ENCODE measurements at regions not wholly inside any gene's neighbourhood (a gene's known extent, or its start where the extent isn't known, plus 50 kb on each side); places are given as distances from the start of the nearest gene placed in this dataset.
A peak's percentile ranks its signal among the peaks of the same experiment; 100 is the strongest.

DNA sequence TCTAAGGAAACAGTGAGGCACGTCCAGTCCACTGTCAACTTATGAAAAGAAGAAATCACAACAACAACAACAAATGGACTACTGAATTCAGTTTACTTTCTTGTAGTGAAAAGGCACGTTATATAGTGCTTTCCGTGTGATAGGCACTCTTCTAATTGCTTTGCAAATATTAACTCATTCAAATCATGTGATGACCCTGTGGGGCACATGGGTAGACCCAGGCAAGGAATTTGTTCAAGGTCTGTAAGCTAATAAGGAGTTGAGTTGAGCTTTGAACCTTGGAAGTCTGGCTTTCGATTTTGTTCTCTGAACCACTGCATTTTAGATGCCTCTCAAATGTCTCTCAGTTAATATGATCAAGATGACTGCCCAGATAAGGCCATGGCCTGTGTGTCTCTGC, 295.1 kb upstream of the RBFOX1 start:
- DNase-seq (ENCODE audit: low read depth in 2 of 2): no peak
- TF ChIP-seq, protein P1, sequence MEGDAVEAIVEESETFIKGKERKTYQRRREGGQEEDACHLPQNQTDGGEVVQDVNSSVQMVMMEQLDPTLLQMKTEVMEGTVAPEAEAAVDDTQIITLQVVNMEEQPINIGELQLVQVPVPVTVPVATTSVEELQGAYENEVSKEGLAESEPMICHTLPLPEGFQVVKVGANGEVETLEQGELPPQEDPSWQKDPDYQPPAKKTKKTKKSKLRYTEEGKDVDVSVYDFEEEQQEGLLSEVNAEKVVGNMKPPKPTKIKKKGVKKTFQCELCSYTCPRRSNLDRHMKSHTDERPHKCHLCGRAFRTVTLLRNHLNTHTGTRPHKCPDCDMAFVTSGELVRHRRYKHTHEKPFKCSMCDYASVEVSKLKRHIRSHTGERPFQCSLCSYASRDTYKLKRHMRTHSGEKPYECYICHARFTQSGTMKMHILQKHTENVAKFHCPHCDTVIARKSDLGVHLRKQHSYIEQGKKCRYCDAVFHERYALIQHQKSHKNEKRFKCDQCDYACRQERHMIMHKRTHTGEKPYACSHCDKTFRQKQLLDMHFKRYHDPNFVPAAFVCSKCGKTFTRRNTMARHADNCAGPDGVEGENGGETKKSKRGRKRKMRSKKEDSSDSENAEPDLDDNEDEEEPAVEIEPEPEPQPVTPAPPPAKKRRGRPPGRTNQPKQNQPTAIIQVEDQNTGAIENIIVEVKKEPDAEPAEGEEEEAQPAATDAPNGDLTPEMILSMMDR (IDR thresholded peaks at IDR 0.05; ENCODE audit: low read depth, low read length): no peak
- no peak overlapping the region for H3K4me3 ChIP-seq (replicated peaks in 1 of 2; ENCODE audit: low read depth in 2 of 2, low read length in 2 of 2)

DNA sequence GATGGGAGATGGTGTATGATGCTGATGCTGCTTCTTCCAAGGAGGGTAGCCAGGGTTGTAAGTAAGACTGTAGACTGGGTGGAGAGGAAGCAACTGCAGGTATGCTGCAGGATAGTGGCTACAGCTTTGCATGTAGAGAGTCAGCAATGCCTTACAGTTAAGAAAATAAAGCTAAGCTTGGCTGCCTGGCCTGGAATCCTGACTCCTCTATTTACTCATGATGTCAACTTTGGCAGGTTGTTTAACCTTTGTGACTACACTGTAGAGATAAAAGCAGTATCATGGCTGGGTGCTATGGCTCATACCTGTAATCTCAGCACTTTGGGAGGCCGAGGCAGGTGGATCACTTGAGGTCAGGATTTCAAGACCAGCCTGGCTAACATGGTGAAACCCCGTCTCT, 301.6 kb upstream of the RBFOX1 start:
- TF ChIP-seq, protein P1 (IDR thresholded peaks at IDR 0.05; ENCODE audit: low read depth, low read length): no peak
- H3K4me3 ChIP-seq (replicated peaks in 1 of 2; ENCODE audit: low read depth in 2 of 2, low read length in 2 of 2): no peak overlapping the region
- no peak for DNase-seq (ENCODE audit: low read depth in 2 of 2)

DNA sequence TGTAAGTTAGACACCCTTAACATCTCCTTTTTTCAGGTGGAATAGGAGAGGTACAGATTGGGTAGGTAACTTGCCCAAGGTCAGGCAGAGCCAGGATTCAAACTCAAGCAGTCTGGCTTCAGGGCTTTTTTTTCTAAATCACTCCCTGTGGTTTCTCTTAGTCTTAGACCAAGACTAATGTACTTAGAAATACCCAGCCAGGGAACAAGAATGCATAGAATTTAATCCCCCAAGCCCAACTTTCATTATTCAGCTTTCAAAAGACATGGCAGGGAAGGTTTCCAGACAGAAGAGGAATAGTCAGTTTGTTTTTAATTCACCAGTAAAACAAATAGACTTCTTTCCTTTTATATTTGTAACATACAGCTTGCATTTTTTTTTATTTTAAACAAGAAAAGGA, 305.2 kb upstream of the RBFOX1 start:
- H3K4me3 ChIP-seq (replicated peaks in 1 of 2; ENCODE audit: low read depth in 2 of 2, low read length in 2 of 2): no peak overlapping the region
- TF ChIP-seq, protein P1 (IDR thresholded peaks at IDR 0.05; ENCODE audit: low read depth, low read length): no peak
- no peak for DNase-seq (ENCODE audit: low read depth in 2 of 2)

DNA sequence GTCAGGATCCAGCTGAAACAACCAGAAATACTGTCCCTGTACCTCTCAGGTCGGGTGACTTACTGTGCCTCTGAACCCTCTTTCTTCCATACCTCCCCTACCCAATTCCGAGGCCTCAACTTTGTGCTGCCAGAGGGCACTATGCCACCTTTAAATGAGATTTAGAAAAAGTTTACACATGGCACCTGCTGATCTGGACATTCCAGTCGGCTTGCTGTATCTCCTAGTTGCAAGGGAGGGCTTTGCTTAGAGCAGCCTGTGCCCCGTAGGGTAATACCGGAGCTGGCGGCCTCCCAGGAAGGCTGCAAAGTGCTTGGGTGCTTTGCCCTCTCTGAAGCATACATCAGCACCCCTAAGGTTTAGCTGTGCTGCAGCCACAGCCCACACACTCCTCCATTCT, 306.0 kb upstream of the RBFOX1 start:
- DNase-seq (ENCODE audit: low read depth in 2 of 2): no peak
- TF ChIP-seq, protein P1 (IDR thresholded peaks at IDR 0.05; ENCODE audit: low read depth, low read length): no peak
- H3K4me3 ChIP-seq (replicated peaks in 1 of 2; ENCODE audit: low read depth in 2 of 2, low read length in 2 of 2): no peak overlapping the region

DNA sequence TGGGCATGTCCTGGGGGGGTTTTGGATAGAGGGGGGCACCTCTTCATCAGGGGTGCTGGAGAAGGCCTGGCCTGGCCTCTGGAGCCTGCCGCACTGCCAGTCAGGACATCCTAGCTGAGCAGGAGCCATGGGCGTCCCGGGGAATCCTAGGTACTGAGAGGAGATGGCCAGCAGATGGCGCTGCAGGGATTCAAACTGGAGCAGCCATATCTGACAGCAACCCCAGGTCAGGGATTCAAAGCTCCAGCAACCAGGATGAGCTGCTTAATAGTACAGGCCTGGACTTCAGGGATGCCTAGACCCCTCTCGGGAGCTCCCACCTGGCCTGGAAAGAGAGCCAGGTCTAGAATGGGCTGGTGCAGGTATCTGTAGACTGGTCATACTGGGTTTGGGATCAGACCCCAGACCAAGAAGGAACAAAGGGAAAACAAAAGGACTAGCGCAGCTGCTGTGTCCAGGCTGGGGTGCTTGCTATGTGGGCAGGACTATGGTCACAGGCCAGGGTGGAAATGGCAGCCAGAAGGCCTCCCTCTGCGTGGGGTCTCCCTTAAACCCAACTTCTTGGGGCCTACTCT, 306.9 kb upstream of the RBFOX1 start:
- peak in 1 of 2 donors; percentile 27 for DNase-seq (ENCODE audit: low read depth in 2 of 2)
- TF ChIP-seq, protein P1 (IDR thresholded peaks at IDR 0.05; ENCODE audit: low read depth, low read length): peak; percentile 29
- no peak overlapping the region for H3K4me3 ChIP-seq (replicated peaks in 1 of 2; ENCODE audit: low read depth in 2 of 2, low read length in 2 of 2)

DNA sequence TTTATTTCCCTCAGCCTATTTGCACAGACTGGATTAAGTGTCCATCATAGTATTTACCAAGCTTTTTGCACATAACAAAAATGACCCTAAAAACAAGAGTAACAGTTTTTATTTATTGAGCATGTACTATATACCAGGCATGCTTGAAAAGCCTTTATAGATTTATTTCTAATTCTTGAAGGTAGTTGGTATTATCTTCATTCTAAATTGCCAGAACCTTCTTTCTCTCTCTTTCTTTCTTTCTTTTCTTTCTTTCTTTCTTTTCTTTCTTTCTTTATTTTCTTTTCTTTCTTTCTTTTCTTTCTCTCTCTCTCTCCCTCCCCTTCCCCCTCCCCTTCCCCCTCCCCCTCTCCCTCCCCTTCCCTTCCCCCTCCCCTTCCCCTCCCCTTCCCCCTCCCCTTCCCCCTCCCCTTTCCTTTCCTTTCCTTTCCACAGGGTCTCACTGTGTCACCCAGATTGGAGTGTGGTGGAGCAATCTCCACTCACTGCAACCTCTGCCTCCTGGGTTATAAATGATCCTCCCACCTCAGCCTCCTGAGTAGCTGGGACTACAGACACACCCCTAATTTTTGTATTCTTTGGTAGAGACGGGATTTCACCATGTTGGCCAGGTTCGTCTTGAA, 310.9 kb upstream of the RBFOX1 start:
- H3K4me3 ChIP-seq (replicated peaks in 1 of 2; ENCODE audit: low read depth in 2 of 2, low read length in 2 of 2): no peak overlapping the region
- DNase-seq (ENCODE audit: low read depth in 2 of 2): no peak
- TF ChIP-seq, protein P1 (IDR thresholded peaks at IDR 0.05; ENCODE audit: low read depth, low read length): no peak
